Activated T-cell treated with anti-CD3 and anti-CD28 coated beads for 24 hours (primary cell): ENCODE measurements at regions not wholly inside any gene's neighbourhood (a gene's known extent, or its start where the extent isn't known, plus 50 kb on each side); places are given as distances from the start of the nearest gene placed in this dataset.

Source experiments
- DNase-seq: peaks from one replicate; pipeline ENCODE4 v3.0.0-alpha.2; 2020; ENCODE audit warnings: low read depth

- DNase-seq = no peak
These were observed 213.7 kb downstream of the TSN start for GRCh38 chr2:121969166-121969565.

- DNase-seq = no peak
These were observed 214.6 kb downstream of the TSN start for GRCh38 chr2:121969766-121970639.

GRCh38 chr2:121972203-121972602 lies 216.8 kb downstream of the TSN start:
- no peak for DNase-seq

- DNase-seq = peak; percentile 29
These were observed 219.6 kb downstream of the TSN start for GRCh38 chr2:121974897-121975661.

- no peak for DNase-seq
These were observed 221.5 kb downstream of the TSN start for GRCh38 chr2:121976926-121977325.

- no peak for DNase-seq
These were observed 221.9 kb downstream of the TSN start for GRCh38 chr2:121977326-121977725.

- DNase-seq = no peak
These were observed 237.2 kb downstream of the TSN start for GRCh38 chr2:121992700-121993099.

- no peak for DNase-seq
These were observed 238.2 kb downstream of the TSN start for GRCh38 chr2:121993682-121994081.

- DNase-seq = no peak
These were observed 239.1 kb downstream of the TSN start for GRCh38 chr2:121994238-121995206.

- DNase-seq = no peak
These were observed 243.3 kb downstream of the TSN start for GRCh38 chr2:121998751-121999150.

- no peak for DNase-seq
These were observed 243.8 kb downstream of the TSN start for GRCh38 chr2:121999264-121999663.

GRCh38 chr2:122000556-122001340 lies 245.3 kb downstream of the TSN start:
- DNase-seq = no peak

GRCh38 chr2:122001441-122001874 lies 246.0 kb downstream of the TSN start:
- DNase-seq = no peak

- DNase-seq = no peak
These were observed 247.9 kb downstream of the TSN start for GRCh38 chr2:122003196-122003940.

- DNase-seq = no peak
These were observed 251.7 kb downstream of the TSN start for GRCh38 chr2:122007126-122007525.

GRCh38 chr2:122007577-122007976 lies 252.1 kb downstream of the TSN start:
- DNase-seq = no peak

GRCh38 chr2:122009561-122009960 lies 254.1 kb downstream of the TSN start:
- no peak for DNase-seq

- no peak for DNase-seq
These were observed 256.2 kb downstream of the TSN start for GRCh38 chr2:122011493-122012270.

GRCh38 chr2:122018736-122019135 lies 263.3 kb downstream of the TSN start:
- no peak for DNase-seq

- DNase-seq = no peak
These were observed 264.3 kb downstream of the TSN start for GRCh38 chr2:122019724-122020123.
